K562 (cell line): ENCODE measurements at regions not wholly inside any gene's neighbourhood (a gene's known extent, or its start where the extent isn't known, plus 50 kb on each side); places are given as distances from the start of the nearest gene placed in this dataset.

Experiments used
- ATAC-seq: fragments of 200-7000 bp; cut with Tn5 transposase; 3 replicates; pipeline ENCODE4 v1.9.1; 2020; ENCODE audit warnings: moderate library complexity
- BruUV-seq: library from RNA; stranded (reverse); fragments of 400-500 nt; replicated peaks from 2 replicates; lab custom pipeline; 2021; lab: Mats Ljungman, UMichigan
- CTCF ChIA-PET: fragments of 300-600 bp; formaldehyde crosslinking; extraction: SDS; loops from one replicate; lab custom pipeline; 2021; ENCODE audit warnings: low intra/inter-chr PET ratio; lab: Yijun Ruan, JAX
- POLR2A ChIA-PET: fragments of 300-600, 350-650 bp; sonication (Branson Sonifier 250); formaldehyde crosslinking; extraction: SDS; loops from one replicate; lab custom pipeline; 2021; ENCODE audit warnings: antibody characterized with exemption, inconsistent platforms; lab: Yijun Ruan, JAX
- DNase-seq, 4 experiments: peaks; one replicate each; pipeline versions ENCODE4 v3.0.0 to v3.0.0-alpha.2; 2011 to 2018; ENCODE audit warnings: low spot score in 3 of 4, mixed read lengths in 3 of 4; ENCODE audit errors: extremely low read depth in 1 of 4
- FAIRE-seq: peaks from 2 replicates; lab custom pipeline; 2011; peaks lifted over from hg19 to GRCh38; lab: Jason Lieb, UNC
- H2AFZ ChIP-seq: 2 replicates; pipeline ENCODE4 v1.6.0; 2011; ENCODE audit warnings: low read depth, low read length, control low read depth, inconsistent platforms
- H3K27ac ChIP-seq: fragments of 200-600 bp; 3 replicates; pipeline ENCODE4 v1.8.0; 2011; ENCODE audit warnings: low read depth, mild to moderate bottlenecking, control low read depth, inconsistent platforms, low read length, moderate library complexity, mixed read lengths; ENCODE audit errors: extremely low read depth
- H3K27me3 ChIP-seq, 2 experiments: fragments of 300-600 bp in 1 of 2; 2 replicates in 1 of 2; 3 replicates in 1 of 2; pipeline versions ENCODE4 v1.6.0 to v1.8.0; 2011; ENCODE audit warnings: inconsistent platforms in 2 of 2, low read length in 2 of 2, mild to moderate bottlenecking in 1 of 2, mixed read lengths in 1 of 2, moderate library complexity in 1 of 2; ENCODE audit not compliant: control insufficient read depth in 2 of 2, insufficient read depth in 2 of 2
- H3K36me3 ChIP-seq: fragments of 300-600 bp; 3 replicates; pipeline ENCODE4 v1.8.0; 2011; ENCODE audit warnings: mild to moderate bottlenecking, low read length, inconsistent platforms; ENCODE audit not compliant: control insufficient read depth, insufficient read depth
- H3K4me1 ChIP-seq, 2 experiments: fragments of 200-600 bp in 1 of 2; replicated peaks in 1 of 2; 2 replicates in 1 of 2; 3 replicates in 1 of 2; pipeline versions ENCODE4 v1.5.1 to v1.8.0; 2011; ENCODE audit warnings: inconsistent platforms in 2 of 2, low read length in 2 of 2, mild to moderate bottlenecking in 1 of 2, mixed read lengths in 1 of 2, moderate library complexity in 1 of 2; ENCODE audit not compliant: control insufficient read depth in 2 of 2, insufficient read depth in 2 of 2
- H3K4me2 ChIP-seq: 2 replicates; pipeline ENCODE4 v1.6.1; 2011; ENCODE audit warnings: low read length, control low read depth, inconsistent platforms, mixed read lengths; ENCODE audit not compliant: insufficient read depth
- H3K4me3 ChIP-seq: fragments of 200-600 bp; sonication (generic), shearing (Covaris generic); 2 replicates; pipeline ENCODE4 v1.5.1; 2016; ENCODE audit warnings: control low read depth, inconsistent platforms
- H3K79me2 ChIP-seq: fragments of 200-600 bp; 3 replicates; pipeline ENCODE4 v1.8.0; 2011; ENCODE audit warnings: low read length, inconsistent platforms; ENCODE audit not compliant: control insufficient read depth, insufficient read depth
- H3K9ac ChIP-seq, 2 experiments: 2 replicates each; pipeline versions ENCODE4 v1.6.0 to v1.6.1; 2011; ENCODE audit warnings: low read depth in 2 of 2, low read length in 2 of 2, control low read depth in 1 of 2, inconsistent platforms in 1 of 2, mild to moderate bottlenecking in 1 of 2, mixed read lengths in 1 of 2; ENCODE audit not compliant: insufficient read depth in 1 of 2
- H3K9me1 ChIP-seq: one replicate; pipeline ENCODE4 v1.6.0; 2011; ENCODE audit warnings: inconsistent platforms, mild to moderate bottlenecking, low read length, moderate library complexity; ENCODE audit not compliant: control insufficient read depth, insufficient read depth
- H3K9me3 ChIP-seq: replicated peaks from 2 replicates; pipeline ENCODE4 v1.5.1; 2011; ENCODE audit warnings: low read depth, low read length, inconsistent platforms; ENCODE audit not compliant: control insufficient read depth, insufficient read depth
- H4K20me1 ChIP-seq: replicated peaks from 2 replicates; pipeline ENCODE4 v1.6.1; 2011; ENCODE audit warnings: low read length, inconsistent platforms, mixed read lengths; ENCODE audit not compliant: control insufficient read depth, insufficient read depth
- ARHGAP35 ChIP-seq: fragments of 450-650 bp; IDR thresholded peaks from 2 replicates; pipeline ENCODE4 v1.6.1; 2018; ENCODE audit not compliant: partially characterized antibody
- ELF2 ChIP-seq: fragments of 250-450 bp; sonication (Bioruptor Pico); IDR thresholded peaks from 2 replicates; pipeline ENCODE4 v1.5.0; 2021; ENCODE audit warnings: mild to moderate bottlenecking
- FUS ChIP-seq: fragments of 200-400 bp; formaldehyde crosslinking; optimal IDR thresholded peaks from 2 replicates; pipeline ENCODE3; 2017; ENCODE audit warnings: low read depth, low read length
- MECOM ChIP-seq: fragments of 250-450 bp; sonication (Bioruptor Pico); IDR thresholded peaks from 2 replicates; pipeline ENCODE4 v1.8.0; 2022; ENCODE audit warnings: inconsistent platforms
- NCOR1 ChIP-seq: fragments of 450-650 bp; IDR thresholded peaks from 2 replicates; pipeline ENCODE4 v1.6.1; 2016; ENCODE audit warnings: mild to moderate bottlenecking, moderate library complexity
- YY1 ChIP-seq, 3 experiments: IDR thresholded peaks; 2 replicates each; pipeline ENCODE4 v1.6.1; 2011; ENCODE audit warnings: low read length in 2 of 3, mild to moderate bottlenecking in 2 of 3, moderate library complexity in 2 of 3, borderline replicate concordance in 1 of 3, control low read depth in 1 of 3, low read depth in 1 of 3; ENCODE audit not compliant: insufficient read depth in 3 of 3, insufficient replicate concordance in 2 of 3, control insufficient read depth in 1 of 3, insufficient read length in 1 of 3; ENCODE audit errors: extremely low read depth in 1 of 3
- ZNF431 ChIP-seq: sonication (generic); formaldehyde crosslinking; IDR thresholded peaks from 2 replicates; pipeline ENCODE4 v1.8.0; 2022; ENCODE audit warnings: mild to moderate bottlenecking, missing genetic modification reagents
- whole genome bisulfite sequencing: fragments of 100-300 bp; shearing (Covaris generic); methylation state at CpG from one replicate; pipeline ENCODE4 v1.1.6; 2016; ENCODE audit warnings: low coverage, mixed read lengths; ENCODE audit not compliant: insufficient coverage; ENCODE audit errors: missing lambda C conversion rate; 5-methylcytosine and 5-hydroxymethylcytosine counted together
- in situ Hi-C: fragments of 300-500 bp; cut with MboI; formaldehyde crosslinking; loops from 4 replicates; pipeline ENCODE4 v1.15.0; 2018; ENCODE audit warnings: inconsistent platforms, mixed read lengths
- intact Hi-C: fragments of 100-400 bp; cut with micrococcal nuclease; formaldehyde crosslinking; loops from 2 replicates; pipeline ENCODE4 v1.14.2; 2022
- TF ChIP-seq, protein P1 (sequence below): fragments of 250-450 bp; sonication (Bioruptor Pico); IDR thresholded peaks from 2 replicates; pipeline ENCODE4 v1.5.0; 2020; ENCODE audit warnings: mild to moderate bottlenecking, borderline replicate concordance
- TF ChIP-seq, protein P2 (sequence below), 2 experiments: fragments of 450-650 bp; IDR thresholded peaks; 2 replicates each; pipeline ENCODE4 v1.6.1; 2016
- TF ChIP-seq, protein P3 (sequence below): sonication (generic); formaldehyde crosslinking; IDR thresholded peaks from 2 replicates; pipeline ENCODE4 v1.8.0; 2022; ENCODE audit warnings: missing genetic modification reagents, mild to moderate bottlenecking, borderline replicate concordance
- TF ChIP-seq, protein P4 (sequence below), 3 experiments: fragments of 200-800 bp in 1 of 3; fragments of 250-450 bp in 1 of 3; fragments of 450-650 bp in 1 of 3; sonication (Bioruptor Pico) in 1 of 3; sonication (Bioruptor generic) in 1 of 3; formaldehyde crosslinking in 1 of 3; IDR thresholded peaks; 2 replicates each; pipeline versions ENCODE4 v1.6.1 to v1.8.0; 2016 to 2022; ENCODE audit warnings: mild to moderate bottlenecking in 2 of 3, missing genetic modification characterization in 2 of 3, missing compliant biosample characterization in 1 of 3, moderate library complexity in 1 of 3

DNA sequence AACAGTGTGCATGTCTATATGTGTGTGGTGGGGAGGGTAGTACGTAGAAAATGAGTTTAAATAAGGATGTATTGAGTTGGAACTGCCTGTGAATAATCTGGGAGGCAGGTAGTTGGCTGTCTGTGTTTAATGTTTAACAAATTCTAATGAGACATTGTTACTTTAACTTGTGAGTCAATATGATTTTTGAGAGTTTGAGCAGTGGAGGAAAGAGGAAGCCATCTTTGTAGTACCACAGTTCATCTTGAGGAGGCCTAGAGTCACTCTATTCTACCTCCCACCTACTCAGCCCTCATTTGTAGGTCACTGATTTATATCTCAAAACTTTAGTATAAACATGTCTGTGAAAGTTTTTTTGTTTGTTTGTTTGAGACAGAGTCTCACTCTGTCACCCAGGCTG is 129.9 kb upstream of the ITGB1 start (continued):
- TF ChIP-seq, protein P1, sequence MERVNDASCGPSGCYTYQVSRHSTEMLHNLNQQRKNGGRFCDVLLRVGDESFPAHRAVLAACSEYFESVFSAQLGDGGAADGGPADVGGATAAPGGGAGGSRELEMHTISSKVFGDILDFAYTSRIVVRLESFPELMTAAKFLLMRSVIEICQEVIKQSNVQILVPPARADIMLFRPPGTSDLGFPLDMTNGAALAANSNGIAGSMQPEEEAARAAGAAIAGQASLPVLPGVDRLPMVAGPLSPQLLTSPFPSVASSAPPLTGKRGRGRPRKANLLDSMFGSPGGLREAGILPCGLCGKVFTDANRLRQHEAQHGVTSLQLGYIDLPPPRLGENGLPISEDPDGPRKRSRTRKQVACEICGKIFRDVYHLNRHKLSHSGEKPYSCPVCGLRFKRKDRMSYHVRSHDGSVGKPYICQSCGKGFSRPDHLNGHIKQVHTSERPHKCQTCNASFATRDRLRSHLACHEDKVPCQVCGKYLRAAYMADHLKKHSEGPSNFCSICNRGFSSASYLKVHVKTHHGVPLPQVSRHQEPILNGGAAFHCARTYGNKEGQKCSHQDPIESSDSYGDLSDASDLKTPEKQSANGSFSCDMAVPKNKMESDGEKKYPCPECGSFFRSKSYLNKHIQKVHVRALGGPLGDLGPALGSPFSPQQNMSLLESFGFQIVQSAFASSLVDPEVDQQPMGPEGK, result no peak
- TF ChIP-seq ELF2 (CRISPR knock-in tag), result no peak
- TF ChIP-seq MECOM (CRISPR knock-in tag), result no peak
- TF ChIP-seq FUS, result no peak
- no peak for TF ChIP-seq ARHGAP35
- TF ChIP-seq, protein P2, sequence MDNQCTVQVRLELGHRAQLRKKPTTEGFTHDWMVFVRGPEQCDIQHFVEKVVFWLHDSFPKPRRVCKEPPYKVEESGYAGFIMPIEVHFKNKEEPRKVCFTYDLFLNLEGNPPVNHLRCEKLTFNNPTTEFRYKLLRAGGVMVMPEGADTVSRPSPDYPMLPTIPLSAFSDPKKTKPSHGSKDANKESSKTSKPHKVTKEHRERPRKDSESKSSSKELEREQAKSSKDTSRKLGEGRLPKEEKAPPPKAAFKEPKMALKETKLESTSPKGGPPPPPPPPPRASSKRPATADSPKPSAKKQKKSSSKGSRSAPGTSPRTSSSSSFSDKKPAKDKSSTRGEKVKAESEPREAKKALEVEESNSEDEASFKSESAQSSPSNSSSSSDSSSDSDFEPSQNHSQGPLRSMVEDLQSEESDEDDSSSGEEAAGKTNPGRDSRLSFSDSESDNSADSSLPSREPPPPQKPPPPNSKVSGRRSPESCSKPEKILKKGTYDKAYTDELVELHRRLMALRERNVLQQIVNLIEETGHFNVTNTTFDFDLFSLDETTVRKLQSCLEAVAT (IDR thresholded peaks at IDR 0.05), result no peak

DNA sequence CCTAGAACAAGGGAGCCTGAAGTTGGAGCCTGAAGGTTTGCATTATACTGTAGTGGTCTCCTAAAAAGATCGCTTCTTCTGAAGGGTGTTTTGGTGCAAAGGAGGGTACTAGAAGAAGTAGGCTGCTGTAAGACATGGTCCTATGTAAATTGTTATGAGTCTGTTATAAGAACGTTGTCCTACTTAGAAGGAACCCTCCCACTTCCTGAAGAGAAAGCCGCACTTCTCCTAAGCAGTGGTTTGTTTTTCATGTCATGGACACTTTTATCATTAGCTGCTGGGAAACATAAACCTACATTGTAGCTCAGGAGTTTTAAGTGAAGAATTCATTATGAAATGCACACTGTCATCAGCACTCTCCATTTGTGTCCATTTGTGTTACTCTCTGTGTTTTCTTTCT is 129.1 kb upstream of the ITGB1 start:
- no peak overlapping the region for H3K27ac ChIP-seq
- H3K9me3 ChIP-seq, result no peaks in the 10 kb centered on the region
- in situ Hi-C loops (no loop called here), intact Hi-C loops (no loop called here)
- H3K9ac ChIP-seq, result no peak overlapping the region
- ChIA-PET CTCF (no interaction called here), POLR2A (no interaction called here)
- ATAC-seq, result no peak
- no peak overlapping the region for H2AFZ ChIP-seq
- BruUV-seq, result no TSS peak
- DNase-seq, result no peak
- no peaks in the 10 kb centered on the region for H3K9me1 ChIP-seq
- no peak overlapping the region for H3K4me2 ChIP-seq
- H4K20me1 ChIP-seq, result no peaks in the 10 kb centered on the region
- H3K4me3 ChIP-seq, result no peak overlapping the region
- H3K27me3 ChIP-seq, result peaks cover 0 to 10% of the 10 kb centered on the region in 2 experiments; a peak in 3 of 5 replicates
- 0% methylated on average over 3 of the region's 3 CpGs for WGBS
- no peaks in the 10 kb centered on the region for H3K36me3 ChIP-seq
- H3K79me2 ChIP-seq, result no peaks in the 10 kb centered on the region
- H3K4me1 ChIP-seq, result no peaks in the 10 kb centered on the region
- no peak for FAIRE-seq
- TF ChIP-seq YY1 (IDR thresholded peaks at IDR 0.05; ENCODE audit: borderline replicate concordance in 1 of 3, control insufficient read depth in 1 of 3, extremely low read depth in 1 of 3, insufficient read depth in 3 of 3, insufficient read length in 1 of 3, insufficient replicate concordance in 2 of 3, low read depth in 1 of 3, low read length in 2 of 3) (no peak), NCOR1 (no peak), ZNF431 (no peak)
- TF ChIP-seq, protein P3, sequence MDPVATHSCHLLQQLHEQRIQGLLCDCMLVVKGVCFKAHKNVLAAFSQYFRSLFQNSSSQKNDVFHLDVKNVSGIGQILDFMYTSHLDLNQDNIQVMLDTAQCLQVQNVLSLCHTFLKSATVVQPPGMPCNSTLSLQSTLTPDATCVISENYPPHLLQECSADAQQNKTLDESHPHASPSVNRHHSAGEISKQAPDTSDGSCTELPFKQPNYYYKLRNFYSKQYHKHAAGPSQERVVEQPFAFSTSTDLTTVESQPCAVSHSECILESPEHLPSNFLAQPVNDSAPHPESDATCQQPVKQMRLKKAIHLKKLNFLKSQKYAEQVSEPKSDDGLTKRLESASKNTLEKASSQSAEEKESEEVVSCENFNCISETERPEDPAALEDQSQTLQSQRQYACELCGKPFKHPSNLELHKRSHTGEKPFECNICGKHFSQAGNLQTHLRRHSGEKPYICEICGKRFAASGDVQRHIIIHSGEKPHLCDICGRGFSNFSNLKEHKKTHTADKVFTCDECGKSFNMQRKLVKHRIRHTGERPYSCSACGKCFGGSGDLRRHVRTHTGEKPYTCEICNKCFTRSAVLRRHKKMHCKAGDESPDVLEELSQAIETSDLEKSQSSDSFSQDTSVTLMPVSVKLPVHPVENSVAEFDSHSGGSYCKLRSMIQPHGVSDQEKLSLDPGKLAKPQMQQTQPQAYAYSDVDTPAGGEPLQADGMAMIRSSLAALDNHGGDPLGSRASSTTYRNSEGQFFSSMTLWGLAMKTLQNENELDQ (CRISPR knock-in tag), result no peak
- TF ChIP-seq, protein P4, sequence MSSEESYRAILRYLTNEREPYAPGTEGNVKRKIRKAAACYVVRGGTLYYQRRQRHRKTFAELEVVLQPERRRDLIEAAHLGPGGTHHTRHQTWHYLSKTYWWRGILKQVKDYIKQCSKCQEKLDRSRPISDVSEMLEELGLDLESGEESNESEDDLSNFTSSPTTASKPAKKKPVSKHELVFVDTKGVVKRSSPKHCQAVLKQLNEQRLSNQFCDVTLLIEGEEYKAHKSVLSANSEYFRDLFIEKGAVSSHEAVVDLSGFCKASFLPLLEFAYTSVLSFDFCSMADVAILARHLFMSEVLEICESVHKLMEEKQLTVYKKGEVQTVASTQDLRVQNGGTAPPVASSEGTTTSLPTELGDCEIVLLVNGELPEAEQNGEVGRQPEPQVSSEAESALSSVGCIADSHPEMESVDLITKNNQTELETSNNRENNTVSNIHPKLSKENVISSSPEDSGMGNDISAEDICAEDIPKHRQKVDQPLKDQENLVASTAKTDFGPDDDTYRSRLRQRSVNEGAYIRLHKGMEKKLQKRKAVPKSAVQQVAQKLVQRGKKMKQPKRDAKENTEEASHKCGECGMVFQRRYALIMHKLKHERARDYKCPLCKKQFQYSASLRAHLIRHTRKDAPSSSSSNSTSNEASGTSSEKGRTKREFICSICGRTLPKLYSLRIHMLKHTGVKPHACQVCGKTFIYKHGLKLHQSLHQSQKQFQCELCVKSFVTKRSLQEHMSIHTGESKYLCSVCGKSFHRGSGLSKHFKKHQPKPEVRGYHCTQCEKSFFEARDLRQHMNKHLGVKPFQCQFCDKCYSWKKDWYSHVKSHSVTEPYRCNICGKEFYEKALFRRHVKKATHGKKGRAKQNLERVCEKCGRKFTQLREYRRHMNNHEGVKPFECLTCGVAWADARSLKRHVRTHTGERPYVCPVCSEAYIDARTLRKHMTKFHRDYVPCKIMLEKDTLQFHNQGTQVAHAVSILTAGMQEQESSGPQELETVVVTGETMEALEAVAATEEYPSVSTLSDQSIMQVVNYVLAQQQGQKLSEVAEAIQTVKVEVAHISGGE (CRISPR knock-in tag; IDR thresholded peaks at IDR 0.05), result no peak
